ENCODE measurements at regions not wholly inside any gene's neighbourhood (a gene's known extent, or its start where the extent isn't known, plus 50 kb on each side); places are given as distances from the start of the nearest gene placed in this dataset.

DNA sequence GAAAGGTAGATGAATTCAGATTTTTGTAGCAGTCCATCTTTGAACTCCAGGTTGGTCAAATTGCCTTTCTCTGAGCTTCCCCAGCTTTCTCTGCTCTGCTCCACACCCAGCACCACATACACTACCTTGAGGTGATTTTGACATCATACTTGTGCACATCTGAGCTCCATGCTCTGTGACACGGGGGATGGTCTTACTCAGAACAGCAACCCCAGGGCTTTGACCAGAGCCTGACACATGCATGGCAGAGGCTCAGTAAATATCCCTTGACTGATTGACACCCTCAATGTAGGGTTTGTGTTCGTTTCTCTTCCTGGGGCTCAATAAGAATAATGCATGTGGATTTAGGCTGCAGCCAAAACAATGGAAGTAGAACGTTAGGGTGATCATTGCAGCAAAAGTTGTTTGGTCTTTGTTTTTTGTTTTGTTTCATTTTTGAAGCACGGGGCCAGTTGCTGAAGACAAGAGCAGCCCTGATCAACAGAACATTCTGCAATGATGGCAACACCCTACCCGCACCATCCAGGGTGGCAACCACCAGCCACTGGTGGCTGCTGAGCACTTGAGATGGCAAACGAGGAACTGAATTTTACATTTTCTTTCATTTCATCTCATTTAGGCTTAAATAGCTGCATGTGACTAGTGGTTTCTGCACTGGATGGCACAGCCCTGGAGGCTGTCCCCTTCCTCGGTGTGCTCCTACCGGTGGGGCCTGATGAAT is 224.8 kb upstream of the TNRC6C start:
- H2BK12ac ChIP-seq (ENCODE audit: low read depth, low read length) = no peak overlapping the region
- 0 out of 4 replicates have a peak overlapping the region, but pooled peaks of 1 of the 2 experiments have one; percentile 16 for H3K4me2 ChIP-seq (ENCODE audit: insufficient read depth in 1 of 2, low read depth in 2 of 2, low read length in 2 of 2)
- ChIA-PET CTCF (ENCODE audit: partially characterized antibody) (interaction anchor here (1.0 to 1.3 kb wide), 2 partner anchors 7 to 20 kb away, joined by 3 read pairs; no protein-coding TSS in a partner anchor), POLR2A (ENCODE audit: partially characterized antibody) (interaction anchor here (1.2 kb wide), 1 partner anchor 9 kb away, joined by 3 read pairs; no protein-coding TSS in a partner anchor)
- H3K27ac ChIP-seq (ENCODE audit: low read depth, low read length) = no peak overlapping the region
- no peak overlapping the region for H2BK5ac ChIP-seq (ENCODE audit: low read depth, low read length)
- no peak overlapping the region for H3K9ac ChIP-seq (replicated peaks in 1 of 4; ENCODE audit: extremely low read depth in 1 of 4, low read depth in 3 of 4, low read length in 3 of 4)
- no peak overlapping the region for H2BK20ac ChIP-seq (ENCODE audit: low read length)
- H2BK15ac ChIP-seq (ENCODE audit: low read length) = no peak overlapping the region
- H2BK120ac ChIP-seq (replicated peaks; ENCODE audit: low read depth, low read length) = no peak overlapping the region
- H4K5ac ChIP-seq (ENCODE audit: insufficient read length, low read depth, low read length) = no peak overlapping the region
- H4K8ac ChIP-seq (ENCODE audit: extremely low read depth, insufficient read depth, low read length) = no peak overlapping the region; the same call in 1 of the 2 replicates
- H4K91ac ChIP-seq (replicated peaks; ENCODE audit: insufficient read length, low read length) = no peak overlapping the region
- H3K56ac ChIP-seq (replicated peaks; ENCODE audit: insufficient read length, low read depth, low read length) = no peak overlapping the region
- H3K14ac ChIP-seq (ENCODE audit: insufficient read length) = no peak overlapping the region
- no peak overlapping the region for H2AK5ac ChIP-seq (ENCODE audit: low read depth, low read length)
- no peak for FAIRE-seq
- H3K36me3 ChIP-seq (ENCODE audit: control insufficient read depth in 2 of 4, insufficient read depth in 4 of 4, low read length in 3 of 4) = no peaks in the 10 kb centered on the region; a peak in 1 of 8 replicates
- WGBS, 2 experiments (ENCODE audit: extremely low coverage in 1 of 2, insufficient coverage in 1 of 2, insufficient read length in 1 of 2, insufficient replicate concordance in 2 of 2, low coverage in 1 of 2, low lambda C conversion rate in 2 of 2, missing lambda C conversion rate in 1 of 2) = 86% methylated on average over 8 of the region's 8 CpGs; no CpG with 5 or more reads in 1 of the 2 experiments
- no peak for TF ChIP-seq HDAC2 (IDR thresholded peaks at IDR 0.05; ENCODE audit: borderline replicate concordance in 1 of 2, low read depth in 2 of 2, low read length in 2 of 2)
- TF ChIP-seq RFX5 (IDR thresholded peaks at IDR 0.05; ENCODE audit: borderline replicate concordance, low read depth, low read length) = no peak
- no peak for TF ChIP-seq SP4 (IDR thresholded peaks at IDR 0.05; ENCODE audit: low read length)
- no peak for TF ChIP-seq SAP30 (IDR thresholded peaks at IDR 0.05; ENCODE audit: insufficient read depth, insufficient replicate concordance, low read length)
- TF ChIP-seq KDM1A (IDR thresholded peaks at IDR 0.05; ENCODE audit: borderline replicate concordance, low read length) = no peak
- TF ChIP-seq, protein P1, sequence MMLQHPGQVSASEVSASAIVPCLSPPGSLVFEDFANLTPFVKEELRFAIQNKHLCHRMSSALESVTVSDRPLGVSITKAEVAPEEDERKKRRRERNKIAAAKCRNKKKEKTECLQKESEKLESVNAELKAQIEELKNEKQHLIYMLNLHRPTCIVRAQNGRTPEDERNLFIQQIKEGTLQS (IDR thresholded peaks at IDR 0.05; ENCODE audit: insufficient read depth, low read depth, low read length) = no peak
- no peak for TF ChIP-seq PHF8 (conservative IDR thresholded peaks at IDR 0.05; ENCODE audit: low read depth, low read length)
- TF ChIP-seq RBBP5 (IDR thresholded peaks at IDR 0.05; ENCODE audit: borderline replicate concordance, low read depth, low read length) = no peak
- DNase-seq (ENCODE audit: low read depth in 1 of 2, low spot score in 2 of 2) = no peak
- H3K23ac ChIP-seq (ENCODE audit: insufficient read length) = no peak overlapping the region
- peaks cover 10 to 17% of the 10 kb centered on the region in 2 experiments; a peak in 3 of 4 replicates for H3K9me3 ChIP-seq (ENCODE audit: insufficient read depth in 2 of 2, low read depth in 1 of 2, low read length in 1 of 2)
- H3K27me3 ChIP-seq (replicated peaks in 1 of 4; ENCODE audit: control insufficient read depth in 3 of 4, extremely low read depth in 1 of 4, insufficient read depth in 3 of 4, low read length in 3 of 4) = peaks cover 0 to 37% (median 27%) of the 10 kb centered on the region in 4 experiments; a peak in 4 of 7 replicates
- H3K23me2 ChIP-seq (ENCODE audit: low read depth, low read length) = no peaks in the 10 kb centered on the region
- no peaks in the 10 kb centered on the region for H4K20me1 ChIP-seq (replicated peaks in 1 of 2; ENCODE audit: control insufficient read depth in 1 of 2, insufficient read depth in 2 of 2, low read length in 2 of 2)
- no peak overlapping the region for H3K4ac ChIP-seq (replicated peaks; ENCODE audit: insufficient read length, low read depth, low read length)
- H3K4me3 ChIP-seq (ENCODE audit: extremely low read depth in 1 of 4, insufficient read depth in 2 of 4, low read depth in 3 of 4, low read length in 4 of 4) = no peak overlapping the region
- no peak overlapping the region for H3K18ac ChIP-seq (ENCODE audit: extremely low read depth, low read length)
- H3K4me1 ChIP-seq (replicated peaks in 1 of 4; ENCODE audit: control insufficient read depth in 3 of 4, insufficient read depth in 4 of 4, low read length in 3 of 4) = peaks cover 0 to 14% (median 12%) of the 10 kb centered on the region in 4 experiments; a peak in 6 of 7 replicates
- no peaks in the 10 kb centered on the region for H3K79me1 ChIP-seq (ENCODE audit: low read depth, low read length)
- no peak overlapping the region for H2AFZ ChIP-seq (ENCODE audit: low read length)
- no peaks in the 10 kb centered on the region for H3K79me2 ChIP-seq (ENCODE audit: control insufficient read depth in 1 of 2, insufficient read depth in 2 of 2, low read length in 2 of 2)
